Keratinocyte (primary cell): ENCODE measurements at regions not wholly inside any gene's neighbourhood (a gene's known extent, or its start where the extent isn't known, plus 50 kb on each side); places are given as distances from the start of the nearest gene placed in this dataset.

Experiments used
- DNase-seq: peaks from one replicate; pipeline ENCODE4 v3.0.0-alpha.2; 2011; ENCODE audit warnings: low read depth, missing footprints, low spot score
- FAIRE-seq: peaks from 2 replicates; lab custom pipeline; 2011; peaks lifted over from hg19 to GRCh38; lab: Jason Lieb, UNC
- H2AFZ ChIP-seq: 2 replicates; pipeline ENCODE4 v1.6.0; 2012; ENCODE audit warnings: low read length, control low read depth, inconsistent platforms; ENCODE audit not compliant: control insufficient read depth
- H3K27ac ChIP-seq: 2 replicates; pipeline ENCODE4 v1.5.1; 2011; ENCODE audit warnings: low read length; ENCODE audit not compliant: control insufficient read depth, insufficient read depth
- H3K27me3 ChIP-seq: 3 replicates; pipeline ENCODE4 v1.6.0; 2011; ENCODE audit warnings: low read length; ENCODE audit not compliant: control insufficient read depth, insufficient read depth; ENCODE audit errors: extremely low read depth
- H3K36me3 ChIP-seq, 2 experiments: 2 replicates in 1 of 2; 3 replicates in 1 of 2; pipeline ENCODE4 v1.5.1; 2011; ENCODE audit warnings: low read length in 2 of 2, mild to moderate bottlenecking in 1 of 2; ENCODE audit not compliant: control insufficient read depth in 2 of 2, insufficient read depth in 2 of 2; ENCODE audit errors: extremely low read depth in 1 of 2
- H3K4me1 ChIP-seq: 3 replicates; pipeline ENCODE4 v1.5.1; 2011; ENCODE audit warnings: low read length; ENCODE audit not compliant: control insufficient read depth, insufficient read depth; ENCODE audit errors: extremely low read depth
- H3K4me2 ChIP-seq: 3 replicates; pipeline ENCODE4 v1.6.0; 2011; ENCODE audit warnings: low read depth, low read length; ENCODE audit not compliant: control insufficient read depth, insufficient read depth; ENCODE audit errors: extremely low read depth
- H3K4me3 ChIP-seq, 3 experiments: fragments of 200-600 bp in 1 of 3; sonication (generic) in 1 of 3; 2 replicates in 2 of 3; 3 replicates in 1 of 3; pipeline ENCODE4 v1.5.1; 2011 to 2016; ENCODE audit warnings: low read length in 3 of 3, mild to moderate bottlenecking in 3 of 3, control low read depth in 2 of 3, inconsistent platforms in 1 of 3, low read depth in 1 of 3, mixed read lengths in 1 of 3, mixed run types in 1 of 3, moderate library complexity in 1 of 3; ENCODE audit not compliant: control insufficient read depth in 2 of 3, insufficient read depth in 2 of 3; ENCODE audit errors: extremely low read depth in 1 of 3
- H3K79me2 ChIP-seq: 2 replicates; pipeline ENCODE4 v1.6.0; 2012; ENCODE audit warnings: low read length; ENCODE audit not compliant: control insufficient read depth, insufficient read depth
- H3K9ac ChIP-seq: 3 replicates; pipeline ENCODE4 v1.6.0; 2011; ENCODE audit warnings: low read length; ENCODE audit not compliant: control insufficient read depth, insufficient read depth; ENCODE audit errors: extremely low read depth
- H3K9me1 ChIP-seq: 3 replicates; pipeline ENCODE4 v1.6.0; 2011; ENCODE audit warnings: low read length; ENCODE audit not compliant: control insufficient read depth, insufficient read depth; ENCODE audit errors: extremely low read depth
- H3K9me3 ChIP-seq: 2 replicates; pipeline ENCODE4 v1.5.1; 2012; ENCODE audit warnings: low read depth, low read length; ENCODE audit not compliant: control insufficient read depth
- H4K20me1 ChIP-seq: 3 replicates; pipeline ENCODE4 v1.6.0; 2011; ENCODE audit warnings: low read length; ENCODE audit not compliant: control insufficient read depth, insufficient read depth; ENCODE audit errors: extremely low read depth
- EZH2 ChIP-seq: IDR thresholded peaks from one replicate; pipeline ENCODE4 v1.6.1; 2012; ENCODE audit warnings: inconsistent platforms, mild to moderate bottlenecking, low read length, moderate library complexity
- dilution Hi-C: fragments of 300-500 bp; cut with MboI; formaldehyde crosslinking; loops from one replicate; pipeline ENCODE4 v1.7.0; 2020; ENCODE audit warnings: low sequenced_read_pairs; ENCODE audit not compliant: extremely low pct_ligation_motif_present
- TF ChIP-seq, protein P1 (sequence below), 3 experiments: IDR thresholded peaks in 1 of 3; conservative IDR thresholded peaks in 1 of 3; optimal IDR thresholded peaks in 1 of 3; 2 replicates in 2 of 3; 3 replicates in 1 of 3; pipeline versions ENCODE3 to v1.5.1; 2011; ENCODE audit warnings: low read length in 3 of 3, mild to moderate bottlenecking in 3 of 3, moderate library complexity in 2 of 3, control low read depth in 1 of 3, inconsistent platforms in 1 of 3; ENCODE audit not compliant: insufficient read depth in 2 of 3; ENCODE audit errors: extremely low read depth in 1 of 3

DNA sequence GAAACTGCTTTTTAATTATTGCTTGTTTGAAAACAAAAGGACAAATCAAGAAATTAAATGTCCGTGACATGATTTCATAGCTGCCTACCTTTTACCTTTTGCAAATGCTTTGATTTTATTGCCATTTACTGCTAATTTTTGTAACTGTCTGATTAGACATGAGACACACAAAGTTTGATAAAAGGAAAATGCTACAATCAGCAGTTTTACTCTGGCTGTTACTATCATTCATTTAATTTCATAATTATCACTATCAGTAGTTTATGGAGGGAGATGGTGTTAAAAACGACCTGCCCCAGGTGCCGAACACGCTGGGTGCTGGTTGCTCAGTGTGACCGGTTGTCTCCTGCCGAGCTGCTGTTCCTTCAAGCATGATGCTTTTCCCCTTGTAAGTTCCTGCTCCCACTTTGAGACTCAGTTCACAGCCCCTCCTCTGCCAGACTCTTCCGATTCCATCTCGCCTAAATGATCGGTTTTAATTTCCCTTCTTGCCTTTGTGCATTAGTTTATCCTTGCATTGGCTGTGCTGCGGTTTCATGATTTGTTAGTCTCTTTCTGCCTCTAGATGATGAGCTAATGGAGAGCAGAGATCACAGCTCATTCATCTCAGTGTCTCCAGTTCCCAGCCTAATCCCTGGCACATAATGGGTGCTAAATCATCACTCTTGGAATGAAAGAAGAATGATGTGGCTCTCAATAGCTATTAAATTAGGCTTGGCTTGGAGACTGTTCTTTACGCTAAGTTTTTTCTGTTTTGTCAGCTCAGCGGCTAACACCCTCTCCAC, 110.6 kb downstream of the PFKFB3 start:
- no peak overlapping the region for H3K27ac ChIP-seq
- no peak overlapping the region for H2AFZ ChIP-seq
- no peak overlapping the region for H3K4me2 ChIP-seq
- TF ChIP-seq, protein P1, sequence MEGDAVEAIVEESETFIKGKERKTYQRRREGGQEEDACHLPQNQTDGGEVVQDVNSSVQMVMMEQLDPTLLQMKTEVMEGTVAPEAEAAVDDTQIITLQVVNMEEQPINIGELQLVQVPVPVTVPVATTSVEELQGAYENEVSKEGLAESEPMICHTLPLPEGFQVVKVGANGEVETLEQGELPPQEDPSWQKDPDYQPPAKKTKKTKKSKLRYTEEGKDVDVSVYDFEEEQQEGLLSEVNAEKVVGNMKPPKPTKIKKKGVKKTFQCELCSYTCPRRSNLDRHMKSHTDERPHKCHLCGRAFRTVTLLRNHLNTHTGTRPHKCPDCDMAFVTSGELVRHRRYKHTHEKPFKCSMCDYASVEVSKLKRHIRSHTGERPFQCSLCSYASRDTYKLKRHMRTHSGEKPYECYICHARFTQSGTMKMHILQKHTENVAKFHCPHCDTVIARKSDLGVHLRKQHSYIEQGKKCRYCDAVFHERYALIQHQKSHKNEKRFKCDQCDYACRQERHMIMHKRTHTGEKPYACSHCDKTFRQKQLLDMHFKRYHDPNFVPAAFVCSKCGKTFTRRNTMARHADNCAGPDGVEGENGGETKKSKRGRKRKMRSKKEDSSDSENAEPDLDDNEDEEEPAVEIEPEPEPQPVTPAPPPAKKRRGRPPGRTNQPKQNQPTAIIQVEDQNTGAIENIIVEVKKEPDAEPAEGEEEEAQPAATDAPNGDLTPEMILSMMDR (optimal IDR thresholded peaks at IDR 0.05 in 1 of 3, IDR thresholded peaks at IDR 0.05 in 1 of 3, conservative IDR thresholded peaks at IDR 0.05 in 1 of 3; ENCODE audit: extremely low read depth in 1 of 3, insufficient read depth in 2 of 3, low read length in 3 of 3) = no peak
- TF ChIP-seq EZH2 = no peak
- no peaks in the 10 kb centered on the region for H3K36me3 ChIP-seq
- no peak overlapping the region for H3K9ac ChIP-seq
- FAIRE-seq (no peak), DNase-seq (no peak)
- peaks cover 17% of the 10 kb centered on the region for H3K27me3 ChIP-seq
- H3K4me1 ChIP-seq = peaks cover 8% of the 10 kb centered on the region
- dilution Hi-C loops = no loop called here
- no peaks in the 10 kb centered on the region for H3K9me3 ChIP-seq
- H3K79me2 ChIP-seq = no peaks in the 10 kb centered on the region
- no peak overlapping the region for H3K4me3 ChIP-seq
- no peaks in the 10 kb centered on the region for H4K20me1 ChIP-seq
- H3K9me1 ChIP-seq = no peaks in the 10 kb centered on the region

- DNase-seq = no peak
- TF ChIP-seq, protein P1 (optimal IDR thresholded peaks at IDR 0.05 in 1 of 3, IDR thresholded peaks at IDR 0.05 in 1 of 3, conservative IDR thresholded peaks at IDR 0.05 in 1 of 3; ENCODE audit: extremely low read depth in 1 of 3, insufficient read depth in 2 of 3, low read length in 3 of 3) = no peak
- TF ChIP-seq EZH2 = no peak
- Histone ChIP-seq H2AFZ (no peak overlapping the region), H3K27ac (no peak overlapping the region), H3K4me2 (no peak overlapping the region), H3K27me3 (peaks cover 18% of the 10 kb centered on the region), H3K9ac (no peak overlapping the region), H3K9me3 (no peaks in the 10 kb centered on the region), H4K20me1 (no peaks in the 10 kb centered on the region), H3K36me3 (no peaks in the 10 kb centered on the region), H3K4me3 (no peak overlapping the region), H3K79me2 (no peaks in the 10 kb centered on the region), H3K9me1 (no peaks in the 10 kb centered on the region), H3K4me1 (peaks cover 6% of the 10 kb centered on the region)
- dilution Hi-C loops = no loop called here
- FAIRE-seq = no peak
Observed at GRCh38 chr10:6314620-6315205, 112.0 kb downstream of the PFKFB3 start.
